GM23248 (cell line): ENCODE measurements at regions not wholly inside any gene's neighbourhood (a gene's known extent, or its start where the extent isn't known, plus 50 kb on each side); places are given as distances from the start of the nearest gene placed in this dataset.

Experiments used
- EZH2 ChIP-seq: fragments of 200-600 bp; sonication (generic); IDR thresholded peaks from 2 replicates; pipeline ENCODE4 v1.6.1; 2018; ENCODE audit warnings: antibody characterized with exemption, mild to moderate bottlenecking; ENCODE audit not compliant: insufficient read depth, poor library complexity, severe bottlenecking
- EZH2phosphoT487 ChIP-seq: fragments of 200-600 bp; sonication (generic); IDR thresholded peaks from 2 replicates; pipeline ENCODE4 v1.6.1; 2018; ENCODE audit warnings: antibody characterized with exemption, moderate library complexity, mild to moderate bottlenecking, low read depth; ENCODE audit not compliant: insufficient read depth

GRCh38 chr4:159541143-159541542, 438.3 kb downstream of the RAPGEF2 start:
- TF ChIP-seq EZH2phosphoT487 (no peak), EZH2 (no peak)
